ENCODE measurements at regions not wholly inside any gene's neighbourhood (a gene's known extent, or its start where the extent isn't known, plus 50 kb on each side); places are given as distances from the start of the nearest gene placed in this dataset.

DNA sequence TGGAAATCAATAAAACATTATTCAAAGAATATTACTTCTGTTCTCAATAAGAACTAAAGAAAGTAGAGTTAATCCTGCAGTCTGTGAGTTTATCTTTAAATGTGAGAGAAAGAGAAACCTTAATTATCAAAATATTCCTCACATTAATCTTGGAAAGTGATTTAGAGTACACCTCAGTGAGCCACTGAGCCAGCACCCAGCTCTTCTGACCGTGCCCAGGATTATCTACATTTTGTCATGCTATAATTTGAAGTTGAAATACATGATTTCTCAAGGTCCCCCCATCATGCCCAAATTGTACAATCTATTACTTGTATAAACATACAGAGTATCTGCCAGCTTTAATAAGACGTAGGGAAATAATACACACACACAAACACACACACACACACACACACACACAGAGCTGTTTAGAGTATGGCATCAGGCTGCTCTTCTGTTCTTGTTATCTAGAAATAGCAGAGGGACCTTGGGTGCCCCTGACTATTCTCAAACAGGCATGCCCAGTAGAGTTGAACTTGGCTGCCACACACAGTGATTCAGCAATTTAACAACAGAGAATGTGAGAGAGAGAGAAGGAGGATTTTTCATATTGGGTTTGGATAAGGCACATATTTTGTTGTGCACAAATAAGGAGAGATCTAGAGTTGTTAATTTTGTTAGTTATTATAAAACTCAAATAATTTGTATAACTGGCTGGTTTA is 74.4 kb downstream of the P2RY1 start:
- Histone ChIP-seq H3K9me3 (replicated peaks; ENCODE audit: control insufficient read depth, insufficient read depth, low read length) (no peaks in the 10 kb centered on the region), H3K9me1 (replicated peaks; ENCODE audit: control insufficient read depth, extremely low read depth, insufficient read depth, low read length) (no peaks in the 10 kb centered on the region), H3K9ac (replicated peaks; ENCODE audit: extremely low read depth, insufficient read depth, low read length) (no peak overlapping the region), H3K4me1 (ENCODE audit: control insufficient read depth, extremely low read depth, insufficient read depth, low read length) (no peaks in the 10 kb centered on the region), H3K79me2 (ENCODE audit: control insufficient read depth, insufficient read depth, low read length) (no peaks in the 10 kb centered on the region), H3K36me3 (ENCODE audit: control insufficient read depth in 2 of 2, extremely low read depth in 1 of 2, insufficient read depth in 2 of 2, low read length in 2 of 2) (no peaks in the 10 kb centered on the region), H3K4me3 (replicated peaks in 1 of 3; ENCODE audit: insufficient read depth in 1 of 3, low read depth in 1 of 3, low read length in 3 of 3) (no peak overlapping the region), H3K4me2 (ENCODE audit: insufficient read depth, low read length) (no peak overlapping the region), H2AFZ (ENCODE audit: low read depth, low read length) (peak overlapping the region; percentile 44), H3K27me3 (ENCODE audit: control insufficient read depth in 2 of 2, insufficient read depth in 2 of 2, low read length in 2 of 2) (no peaks in the 10 kb centered on the region), H4K20me1 (replicated peaks; ENCODE audit: control insufficient read depth, extremely low read depth, insufficient read depth, low read length) (no peaks in the 10 kb centered on the region), H3K27ac (ENCODE audit: insufficient read depth, low read depth, low read length) (no peak overlapping the region)
- intact Hi-C loops (cut with micrococcal nuclease) (no loop called here), dilution Hi-C loops (cut with MboI; ENCODE audit: extremely low pct_ligation_motif_present, low sequenced_read_pairs) (no loop called here)
- no TSS peak for BruUV-seq (replicated peaks)
- DNase-seq (ENCODE audit: low read depth, low spot score) (peak; percentile 71), FAIRE-seq (no peak)
- CTCF ChIA-PET: no interaction called here
- TF ChIP-seq EZH2 (IDR thresholded peaks at IDR 0.05; ENCODE audit: borderline replicate concordance, low read depth, low read length, severe bottlenecking) (no peak), POLR2AphosphoS5 (IDR thresholded peaks at IDR 0.05; ENCODE audit: insufficient read depth, low read depth, low read length) (no peak), JUN (IDR thresholded peaks at IDR 0.05; ENCODE audit: borderline replicate concordance, insufficient read depth, insufficient read length, low read depth) (no peak), MYC (IDR thresholded peaks at IDR 0.05; ENCODE audit: low read depth, low read length) (no peak), POLR2A (IDR thresholded peaks at IDR 0.05; ENCODE audit: low read depth, low read length) (no peak), GATA2 (IDR thresholded peaks at IDR 0.05; ENCODE audit: insufficient read depth, insufficient read length, low read depth, low read length) (no peak), FOS (IDR thresholded peaks at IDR 0.05; ENCODE audit: borderline replicate concordance, insufficient read depth, low read length) (no peak)
- TF ChIP-seq, protein P1, sequence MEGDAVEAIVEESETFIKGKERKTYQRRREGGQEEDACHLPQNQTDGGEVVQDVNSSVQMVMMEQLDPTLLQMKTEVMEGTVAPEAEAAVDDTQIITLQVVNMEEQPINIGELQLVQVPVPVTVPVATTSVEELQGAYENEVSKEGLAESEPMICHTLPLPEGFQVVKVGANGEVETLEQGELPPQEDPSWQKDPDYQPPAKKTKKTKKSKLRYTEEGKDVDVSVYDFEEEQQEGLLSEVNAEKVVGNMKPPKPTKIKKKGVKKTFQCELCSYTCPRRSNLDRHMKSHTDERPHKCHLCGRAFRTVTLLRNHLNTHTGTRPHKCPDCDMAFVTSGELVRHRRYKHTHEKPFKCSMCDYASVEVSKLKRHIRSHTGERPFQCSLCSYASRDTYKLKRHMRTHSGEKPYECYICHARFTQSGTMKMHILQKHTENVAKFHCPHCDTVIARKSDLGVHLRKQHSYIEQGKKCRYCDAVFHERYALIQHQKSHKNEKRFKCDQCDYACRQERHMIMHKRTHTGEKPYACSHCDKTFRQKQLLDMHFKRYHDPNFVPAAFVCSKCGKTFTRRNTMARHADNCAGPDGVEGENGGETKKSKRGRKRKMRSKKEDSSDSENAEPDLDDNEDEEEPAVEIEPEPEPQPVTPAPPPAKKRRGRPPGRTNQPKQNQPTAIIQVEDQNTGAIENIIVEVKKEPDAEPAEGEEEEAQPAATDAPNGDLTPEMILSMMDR (IDR thresholded peaks at IDR 0.05; ENCODE audit: extremely low read depth in 1 of 2, insufficient read depth in 1 of 2, low read depth in 1 of 2, low read length in 2 of 2): no peak
- TF ChIP-seq, protein P2, sequence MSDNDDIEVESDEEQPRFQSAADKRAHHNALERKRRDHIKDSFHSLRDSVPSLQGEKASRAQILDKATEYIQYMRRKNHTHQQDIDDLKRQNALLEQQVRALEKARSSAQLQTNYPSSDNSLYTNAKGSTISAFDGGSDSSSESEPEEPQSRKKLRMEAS (IDR thresholded peaks at IDR 0.05; ENCODE audit: insufficient read depth, insufficient read length): no peak
- POLR2A ChIA-PET: no interaction called here
